Panc1 (cell line): ENCODE measurements at regions not wholly inside any gene's neighbourhood (a gene's known extent, or its start where the extent isn't known, plus 50 kb on each side); places are given as distances from the start of the nearest gene placed in this dataset.

ENCODE experiments used
- CTCF ChIP-seq: fragments of 450-650 bp; IDR thresholded peaks from 2 replicates; pipeline ENCODE4 v1.5.1; 2017; ENCODE audit warnings: mild to moderate bottlenecking
- POLR2AphosphoS5 ChIP-seq: IDR thresholded peaks from 2 replicates; pipeline ENCODE4 v1.6.1; 2012; ENCODE audit warnings: mild to moderate bottlenecking, low read depth, low read length, moderate library complexity
- SIN3A ChIP-seq: IDR thresholded peaks from 2 replicates; pipeline ENCODE4 v1.6.1; 2012; ENCODE audit warnings: low read depth, mild to moderate bottlenecking, low read length, moderate library complexity, borderline replicate concordance; ENCODE audit not compliant: insufficient read depth
- TCF7L2 ChIP-seq: IDR thresholded peaks from 2 replicates; pipeline ENCODE4 v1.6.1; 2011; ENCODE audit warnings: mild to moderate bottlenecking, low read depth, low read length, inconsistent platforms
- TF ChIP-seq, protein P1 (sequence below), 2 experiments: IDR thresholded peaks; 2 replicates each; pipeline ENCODE4 v1.6.1; 2011 to 2012; ENCODE audit warnings: low read depth in 2 of 2, control low read depth in 1 of 2, low read length in 1 of 2, mild to moderate bottlenecking in 1 of 2, moderate library complexity in 1 of 2; ENCODE audit not compliant: insufficient read depth in 1 of 2

DNA sequence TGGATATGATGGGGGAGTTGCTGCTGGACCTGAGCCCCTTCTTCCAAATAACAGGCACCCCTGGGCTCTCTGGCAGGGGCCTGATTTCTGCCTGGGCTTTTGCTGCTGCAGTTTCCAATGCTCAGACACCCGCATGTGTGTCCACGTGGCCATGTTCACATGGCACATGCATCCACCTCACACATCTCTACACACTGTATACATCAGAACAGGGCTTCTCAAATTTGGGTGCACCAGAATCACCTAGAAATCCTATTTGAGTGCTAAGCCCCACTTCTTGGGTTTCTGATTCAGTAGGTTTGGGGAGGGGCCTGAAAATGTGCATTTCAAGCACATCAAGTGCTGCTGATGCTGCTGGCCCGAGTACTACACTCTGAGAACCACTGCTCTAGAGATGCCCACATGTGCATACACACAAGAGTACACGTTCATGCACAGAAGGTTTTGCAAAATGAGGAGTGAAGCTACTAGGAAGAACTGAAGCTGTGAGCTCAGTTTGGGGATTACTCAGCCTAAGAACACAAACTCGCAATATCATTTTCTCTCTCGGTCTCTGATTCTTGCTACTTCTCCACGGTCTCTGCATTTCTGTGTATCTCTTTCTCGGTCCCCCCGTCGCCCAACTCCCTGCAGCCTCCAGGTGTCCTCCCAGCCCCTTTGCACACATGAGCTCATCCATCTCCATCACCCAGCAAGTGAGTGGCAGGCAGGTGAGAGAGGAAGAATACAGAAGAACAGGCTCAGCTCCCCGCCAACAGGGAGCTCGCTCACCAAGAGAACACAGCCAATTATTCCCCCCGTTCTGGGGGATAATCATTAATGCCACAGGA, 97.0 kb downstream of the PCDH1 start:
- TF ChIP-seq CTCF (no peak), POLR2AphosphoS5 (no peak), TCF7L2 (no peak), SIN3A (no peak)
- TF ChIP-seq, protein P1, sequence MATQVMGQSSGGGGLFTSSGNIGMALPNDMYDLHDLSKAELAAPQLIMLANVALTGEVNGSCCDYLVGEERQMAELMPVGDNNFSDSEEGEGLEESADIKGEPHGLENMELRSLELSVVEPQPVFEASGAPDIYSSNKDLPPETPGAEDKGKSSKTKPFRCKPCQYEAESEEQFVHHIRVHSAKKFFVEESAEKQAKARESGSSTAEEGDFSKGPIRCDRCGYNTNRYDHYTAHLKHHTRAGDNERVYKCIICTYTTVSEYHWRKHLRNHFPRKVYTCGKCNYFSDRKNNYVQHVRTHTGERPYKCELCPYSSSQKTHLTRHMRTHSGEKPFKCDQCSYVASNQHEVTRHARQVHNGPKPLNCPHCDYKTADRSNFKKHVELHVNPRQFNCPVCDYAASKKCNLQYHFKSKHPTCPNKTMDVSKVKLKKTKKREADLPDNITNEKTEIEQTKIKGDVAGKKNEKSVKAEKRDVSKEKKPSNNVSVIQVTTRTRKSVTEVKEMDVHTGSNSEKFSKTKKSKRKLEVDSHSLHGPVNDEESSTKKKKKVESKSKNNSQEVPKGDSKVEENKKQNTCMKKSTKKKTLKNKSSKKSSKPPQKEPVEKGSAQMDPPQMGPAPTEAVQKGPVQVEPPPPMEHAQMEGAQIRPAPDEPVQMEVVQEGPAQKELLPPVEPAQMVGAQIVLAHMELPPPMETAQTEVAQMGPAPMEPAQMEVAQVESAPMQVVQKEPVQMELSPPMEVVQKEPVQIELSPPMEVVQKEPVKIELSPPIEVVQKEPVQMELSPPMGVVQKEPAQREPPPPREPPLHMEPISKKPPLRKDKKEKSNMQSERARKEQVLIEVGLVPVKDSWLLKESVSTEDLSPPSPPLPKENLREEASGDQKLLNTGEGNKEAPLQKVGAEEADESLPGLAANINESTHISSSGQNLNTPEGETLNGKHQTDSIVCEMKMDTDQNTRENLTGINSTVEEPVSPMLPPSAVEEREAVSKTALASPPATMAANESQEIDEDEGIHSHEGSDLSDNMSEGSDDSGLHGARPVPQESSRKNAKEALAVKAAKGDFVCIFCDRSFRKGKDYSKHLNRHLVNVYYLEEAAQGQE (IDR thresholded peaks at IDR 0.05; ENCODE audit: insufficient read depth in 1 of 2, low read depth in 2 of 2, low read length in 1 of 2): no peak
